HEK293 (cell line): ENCODE measurements at regions not wholly inside any gene's neighbourhood (a gene's known extent, or its start where the extent isn't known, plus 50 kb on each side); places are given as distances from the start of the nearest gene placed in this dataset.

Experiments
- CTCF ChIA-PET: fragments of 350-600 bp; formaldehyde crosslinking; extraction: SDS; loops from one replicate; lab custom pipeline; 2021; ENCODE audit warnings: antibody characterized with exemption; lab: Yijun Ruan, JAX
- POLR2A ChIA-PET: fragments of 300-600 bp; formaldehyde crosslinking; extraction: SDS; loops from one replicate; lab custom pipeline; 2020; ENCODE audit warnings: antibody characterized with exemption, inconsistent platforms; lab: Yijun Ruan, JAX
- H3K27ac ChIP-seq: fragments of 200-500 bp; sonication (Bioruptor generic); 2 replicates; pipeline ENCODE4 v1.5.1; 2014; ENCODE audit warnings: low read depth, low read length, control low read depth, inconsistent platforms; ENCODE audit errors: extremely low read depth
- H3K36me3 ChIP-seq, 2 experiments: fragments of 200-500 bp in 1 of 2; sonication (Bioruptor generic) in 1 of 2; 1 replicate in 1 of 2; 2 replicates in 1 of 2; pipeline ENCODE4 v1.5.1; 2014 to 2017; ENCODE audit warnings: inconsistent platforms in 2 of 2, low read length in 2 of 2; ENCODE audit not compliant: control insufficient read depth in 2 of 2, insufficient read depth in 1 of 2
- H3K4me1 ChIP-seq: fragments of 200-500 bp; sonication (Bioruptor generic); 2 replicates; pipeline ENCODE4 v1.5.1; 2014; ENCODE audit warnings: mild to moderate bottlenecking, low read length, inconsistent platforms; ENCODE audit not compliant: control insufficient read depth, insufficient read depth
- H3K4me3 ChIP-seq: 2 replicates; pipeline ENCODE4 v1.5.1; 2011; ENCODE audit warnings: low read depth, mild to moderate bottlenecking, control low read depth, low read length, moderate library complexity
- H3K9me3 ChIP-seq: fragments of 200-500 bp; sonication (Bioruptor generic); 2 replicates; pipeline ENCODE4 v1.5.1; 2014; ENCODE audit warnings: low read depth, low read length, inconsistent platforms; ENCODE audit not compliant: control insufficient read depth, insufficient read depth
- BCL11B ChIP-seq: fragments of 450-650 bp; formaldehyde crosslinking; IDR thresholded peaks from 2 replicates; pipeline ENCODE4 v1.5.1; 2016; ENCODE audit warnings: low read depth, missing biosample characterization, missing genetic modification characterization
- BCL6B ChIP-seq: fragments of 450-650 bp; formaldehyde crosslinking; IDR thresholded peaks from 2 replicates; pipeline ENCODE4 v1.5.1; 2017; ENCODE audit warnings: missing biosample characterization, missing genetic modification characterization
- HIC1 ChIP-seq: fragments of 450-650 bp; formaldehyde crosslinking; IDR thresholded peaks from 2 replicates; pipeline ENCODE4 v1.5.1; 2016; ENCODE audit warnings: missing biosample characterization, missing genetic modification characterization
- IKZF3 ChIP-seq: fragments of 450-650 bp; IDR thresholded peaks from 2 replicates; pipeline ENCODE4 v1.5.0; 2018; ENCODE audit warnings: missing biosample characterization, mild to moderate bottlenecking, missing genetic modification characterization, moderate library complexity
- INSM2 ChIP-seq: fragments of 450-650 bp; formaldehyde crosslinking; IDR thresholded peaks from 2 replicates; pipeline ENCODE4 v1.5.1; 2016; ENCODE audit warnings: missing biosample characterization, missing genetic modification characterization
- MYNN ChIP-seq: fragments of 450-650 bp; formaldehyde crosslinking; IDR thresholded peaks from 2 replicates; pipeline ENCODE4 v1.5.1; 2016; ENCODE audit warnings: missing biosample characterization, missing genetic modification characterization, borderline replicate concordance
- SCRT2 ChIP-seq: fragments of 450-650 bp; formaldehyde crosslinking; IDR thresholded peaks from 2 replicates; pipeline ENCODE4 v1.5.1; 2016; ENCODE audit warnings: missing biosample characterization, missing genetic modification characterization
- TSHZ1 ChIP-seq: fragments of 450-650 bp; formaldehyde crosslinking; IDR thresholded peaks from 2 replicates; pipeline ENCODE4 v1.5.1; 2016; ENCODE audit warnings: missing biosample characterization, missing genetic modification characterization, borderline replicate concordance
- ZBTB10 ChIP-seq: fragments of 450-650 bp; formaldehyde crosslinking; IDR thresholded peaks from 2 replicates; pipeline ENCODE4 v1.5.1; 2016; ENCODE audit warnings: missing biosample characterization, missing genetic modification characterization
- ZNF133 ChIP-seq: fragments of 450-650 bp; formaldehyde crosslinking; IDR thresholded peaks from 2 replicates; pipeline ENCODE4 v1.5.1; 2016; ENCODE audit warnings: missing biosample characterization, missing genetic modification characterization
- ZNF155 ChIP-seq: fragments of 450-650 bp; formaldehyde crosslinking; IDR thresholded peaks from 2 replicates; pipeline ENCODE4 v1.5.1; 2016; ENCODE audit warnings: missing biosample characterization, missing genetic modification characterization
- ZNF157 ChIP-seq: fragments of 450-650 bp; formaldehyde crosslinking; IDR thresholded peaks from 2 replicates; pipeline ENCODE4 v1.5.1; 2016; ENCODE audit warnings: missing biosample characterization, missing genetic modification characterization
- ZNF174 ChIP-seq: fragments of 450-650 bp; formaldehyde crosslinking; IDR thresholded peaks from 2 replicates; pipeline ENCODE4 v1.5.0; 2017; ENCODE audit warnings: missing biosample characterization, mild to moderate bottlenecking, missing genetic modification characterization
- ZNF175 ChIP-seq: fragments of 450-650 bp; formaldehyde crosslinking; IDR thresholded peaks from 2 replicates; pipeline ENCODE4 v1.5.1; 2016; ENCODE audit warnings: missing biosample characterization, missing genetic modification characterization
- ZNF214 ChIP-seq: fragments of 450-650 bp; formaldehyde crosslinking; IDR thresholded peaks from 2 replicates; pipeline ENCODE4 v1.5.1; 2017; ENCODE audit warnings: missing biosample characterization, mild to moderate bottlenecking, missing genetic modification characterization, borderline replicate concordance
- ZNF26 ChIP-seq: fragments of 450-650 bp; formaldehyde crosslinking; IDR thresholded peaks from 2 replicates; pipeline ENCODE4 v1.5.1; 2016; ENCODE audit warnings: missing biosample characterization, missing genetic modification characterization
- ZNF324 ChIP-seq: fragments of 450-650 bp; formaldehyde crosslinking; IDR thresholded peaks from 2 replicates; pipeline ENCODE4 v1.5.1; 2016; ENCODE audit warnings: missing biosample characterization, missing genetic modification characterization
- ZNF488 ChIP-seq: fragments of 450-650 bp; formaldehyde crosslinking; IDR thresholded peaks from 2 replicates; pipeline ENCODE4 v1.5.1; 2016; ENCODE audit warnings: missing biosample characterization, missing genetic modification characterization
- ZNF521 ChIP-seq: fragments of 450-650 bp; formaldehyde crosslinking; IDR thresholded peaks from 2 replicates; pipeline ENCODE4 v1.5.1; 2017; ENCODE audit warnings: missing biosample characterization, mild to moderate bottlenecking, missing genetic modification characterization
- ZNF623 ChIP-seq: fragments of 450-650 bp; formaldehyde crosslinking; IDR thresholded peaks from 2 replicates; pipeline ENCODE4 v1.5.1; 2016; ENCODE audit warnings: missing biosample characterization, missing genetic modification characterization
- ZNF654 ChIP-seq: fragments of 450-650 bp; formaldehyde crosslinking; IDR thresholded peaks from 2 replicates; pipeline ENCODE4 v1.5.1; 2016; ENCODE audit warnings: low read depth, missing biosample characterization, missing genetic modification characterization
- ZNF768 ChIP-seq: fragments of 450-650 bp; formaldehyde crosslinking; IDR thresholded peaks from 2 replicates; pipeline ENCODE4 v1.5.1; 2018; ENCODE audit warnings: missing biosample characterization, mild to moderate bottlenecking, missing genetic modification characterization

- TF ChIP-seq ZNF521 (no peak), ZNF214 (tag by site-specific recombination) (no peak), ZNF155 (tag by site-specific recombination) (no peak), HIC1 (tag by site-specific recombination) (no peak), BCL11B (tag by site-specific recombination) (no peak), ZNF157 (tag by site-specific recombination) (no peak), ZNF623 (tag by site-specific recombination) (no peak), SCRT2 (no peak), INSM2 (tag by site-specific recombination) (no peak), ZBTB10 (no peak), IKZF3 (no peak), BCL6B (tag by site-specific recombination) (no peak), ZNF654 (tag by site-specific recombination) (no peak), ZNF174 (tag by site-specific recombination) (no peak), ZNF324 (tag by site-specific recombination) (no peak), ZNF133 (tag by site-specific recombination) (no peak)
- ChIA-PET POLR2A (no interaction called here), CTCF (interaction anchor here (0.7 kb wide), 1 partner anchor 11 kb away, joined by 3 read pairs; no protein-coding TSS in a partner anchor)
- no peak overlapping the region for H3K4me3 ChIP-seq
- no peaks in the 10 kb centered on the region for H3K9me3 ChIP-seq
- H3K4me1 ChIP-seq = no peaks in the 10 kb centered on the region
- no peak overlapping the region for H3K27ac ChIP-seq
- H3K36me3 ChIP-seq = no peaks in the 10 kb centered on the region
Measured at GRCh38 chr2:118232391-118232790, 144.1 kb downstream of the INSIG2 start.

- H3K4me1 ChIP-seq = no peaks in the 10 kb centered on the region
- no peak overlapping the region for H3K4me3 ChIP-seq
- no peaks in the 10 kb centered on the region for H3K9me3 ChIP-seq
- no peak overlapping the region for H3K27ac ChIP-seq
- CTCF ChIA-PET = no interaction called here
- POLR2A ChIA-PET = no interaction called here
- no peaks in the 10 kb centered on the region for H3K36me3 ChIP-seq
- no peak for TF ChIP-seq ZNF26 (tag by site-specific recombination)
- no peak for TF ChIP-seq ZNF768 (tag by site-specific recombination)
- TF ChIP-seq ZNF488 (tag by site-specific recombination) = no peak
- no peak for TF ChIP-seq MYNN (tag by site-specific recombination)
- TF ChIP-seq TSHZ1 = no peak
- TF ChIP-seq ZNF175 (tag by site-specific recombination) = no peak
Measured at GRCh38 chr2:118231759-118232158, 143.5 kb downstream of the INSIG2 start.
